Neutrophil (primary cell): ENCODE measurements at regions not wholly inside any gene's neighbourhood (a gene's known extent, or its start where the extent isn't known, plus 50 kb on each side); places are given as distances from the start of the nearest gene placed in this dataset.

Source experiments
- H3K27ac ChIP-seq: fragments of 200-600 bp; sonication (generic); 2 replicates; pipeline ENCODE4 v1.5.1; 2016; ENCODE audit warnings: mild to moderate bottlenecking, moderate library complexity
- H3K27me3 ChIP-seq: fragments of 200-600 bp; sonication (generic); 2 replicates; pipeline ENCODE4 v1.6.0; 2016; ENCODE audit warnings: mild to moderate bottlenecking
- H3K36me3 ChIP-seq: fragments of 200-600 bp; sonication (generic); 2 replicates; pipeline ENCODE4 v1.5.1; 2017
- H3K4me1 ChIP-seq, 2 experiments: fragments of 200-600 bp in 1 of 2; sonication (generic) in 1 of 2; 1 replicate in 1 of 2; 2 replicates in 1 of 2; pipeline versions ENCODE4 v1.5.1 to v1.6.1; 2013 to 2016; ENCODE audit warnings: low read depth in 1 of 2, low read length in 1 of 2, mild to moderate bottlenecking in 1 of 2, moderate library complexity in 1 of 2; ENCODE audit not compliant: control insufficient read depth in 1 of 2, insufficient read depth in 1 of 2
- H3K4me3 ChIP-seq, 2 experiments: fragments of 200-600 bp in 1 of 2; sonication (generic) in 1 of 2; 1 replicate in 1 of 2; 2 replicates in 1 of 2; pipeline ENCODE4 v1.5.1; 2013 to 2016; ENCODE audit warnings: low read depth in 1 of 2, low read length in 1 of 2, mild to moderate bottlenecking in 1 of 2, moderate library complexity in 1 of 2
- H3K9me3 ChIP-seq: fragments of 200-600 bp; sonication (generic); 2 replicates; pipeline ENCODE4 v1.5.1; 2016
- TF ChIP-seq, protein P1 (sequence below): fragments of 200-600 bp; sonication (generic); IDR thresholded peaks from 2 replicates; pipeline ENCODE4 v1.5.1; 2016; ENCODE audit warnings: antibody characterized with exemption

- no peaks in the 10 kb centered on the region for H3K4me1 ChIP-seq
- no peak overlapping the region for H3K27ac ChIP-seq
- no peak overlapping the region for H3K4me3 ChIP-seq
- H3K27me3 ChIP-seq = no peaks in the 10 kb centered on the region
- H3K9me3 ChIP-seq = no peaks in the 10 kb centered on the region
- TF ChIP-seq, protein P1, sequence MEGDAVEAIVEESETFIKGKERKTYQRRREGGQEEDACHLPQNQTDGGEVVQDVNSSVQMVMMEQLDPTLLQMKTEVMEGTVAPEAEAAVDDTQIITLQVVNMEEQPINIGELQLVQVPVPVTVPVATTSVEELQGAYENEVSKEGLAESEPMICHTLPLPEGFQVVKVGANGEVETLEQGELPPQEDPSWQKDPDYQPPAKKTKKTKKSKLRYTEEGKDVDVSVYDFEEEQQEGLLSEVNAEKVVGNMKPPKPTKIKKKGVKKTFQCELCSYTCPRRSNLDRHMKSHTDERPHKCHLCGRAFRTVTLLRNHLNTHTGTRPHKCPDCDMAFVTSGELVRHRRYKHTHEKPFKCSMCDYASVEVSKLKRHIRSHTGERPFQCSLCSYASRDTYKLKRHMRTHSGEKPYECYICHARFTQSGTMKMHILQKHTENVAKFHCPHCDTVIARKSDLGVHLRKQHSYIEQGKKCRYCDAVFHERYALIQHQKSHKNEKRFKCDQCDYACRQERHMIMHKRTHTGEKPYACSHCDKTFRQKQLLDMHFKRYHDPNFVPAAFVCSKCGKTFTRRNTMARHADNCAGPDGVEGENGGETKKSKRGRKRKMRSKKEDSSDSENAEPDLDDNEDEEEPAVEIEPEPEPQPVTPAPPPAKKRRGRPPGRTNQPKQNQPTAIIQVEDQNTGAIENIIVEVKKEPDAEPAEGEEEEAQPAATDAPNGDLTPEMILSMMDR = no peak
- no peaks in the 10 kb centered on the region for H3K36me3 ChIP-seq
Measured at GRCh38 chr17:72175787-72176515, 55.1 kb downstream of the SOX9 start.

DNA sequence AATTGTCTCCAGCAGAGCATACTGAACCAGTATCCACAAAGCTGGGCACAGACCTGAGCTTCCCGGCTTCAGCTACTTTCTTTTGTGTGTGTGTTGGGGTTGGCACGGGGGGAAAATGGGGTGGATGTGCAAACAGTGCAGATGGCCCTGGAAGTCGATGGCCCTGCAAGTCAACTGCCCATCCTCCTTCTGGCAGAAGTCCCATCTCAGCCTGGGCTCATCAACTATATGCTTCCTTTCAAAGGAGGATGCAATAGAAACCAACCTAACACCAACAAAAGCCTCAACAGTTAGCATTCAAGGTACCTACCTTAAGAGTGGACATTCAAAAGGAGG, 55.7 kb downstream of the SOX9 start:
- no peaks in the 10 kb centered on the region for H3K36me3 ChIP-seq
- H3K4me3 ChIP-seq = no peak overlapping the region
- no peaks in the 10 kb centered on the region for H3K27me3 ChIP-seq
- no peaks in the 10 kb centered on the region for H3K4me1 ChIP-seq
- no peaks in the 10 kb centered on the region for H3K9me3 ChIP-seq
- TF ChIP-seq, protein P1 = no peak
- no peak overlapping the region for H3K27ac ChIP-seq

GRCh38 chr17:72176951-72177660, 56.3 kb downstream of the SOX9 start:
- H3K27me3 ChIP-seq = no peaks in the 10 kb centered on the region
- H3K4me1 ChIP-seq = no peaks in the 10 kb centered on the region
- no peak overlapping the region for H3K27ac ChIP-seq
- TF ChIP-seq, protein P1 = no peak
- H3K36me3 ChIP-seq = no peaks in the 10 kb centered on the region
- no peaks in the 10 kb centered on the region for H3K9me3 ChIP-seq
- H3K4me3 ChIP-seq = no peak overlapping the region

DNA sequence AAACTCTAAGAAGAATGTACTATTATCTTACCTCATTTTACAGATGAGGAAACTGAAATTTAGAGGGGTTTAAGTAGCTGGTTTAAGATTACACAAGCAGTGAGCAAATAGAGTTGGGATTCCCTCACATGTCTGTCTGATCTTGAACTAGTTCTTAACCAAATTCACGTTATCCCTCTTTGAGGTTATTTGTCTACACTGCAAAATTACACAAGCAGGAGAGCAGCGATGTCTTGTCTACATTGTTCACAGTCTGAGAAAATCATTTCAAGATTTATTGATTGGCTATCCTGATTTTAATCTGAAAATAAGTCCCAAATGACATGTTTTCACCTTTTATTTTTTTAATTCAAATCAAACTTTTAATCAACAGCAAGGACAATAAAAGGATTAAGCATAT, 56.9 kb downstream of the SOX9 start:
- Histone ChIP-seq H3K27me3 (no peaks in the 10 kb centered on the region), H3K4me3 (no peak overlapping the region), H3K27ac (no peak overlapping the region), H3K4me1 (no peaks in the 10 kb centered on the region), H3K9me3 (no peaks in the 10 kb centered on the region), H3K36me3 (no peaks in the 10 kb centered on the region)
- TF ChIP-seq, protein P1 = no peak

GRCh38 chr17:72182371-72182873, 61.6 kb downstream of the SOX9 start:
- TF ChIP-seq, protein P1 = no peak
- Histone ChIP-seq H3K4me3 (no peak overlapping the region), H3K4me1 (no peaks in the 10 kb centered on the region), H3K27me3 (no peaks in the 10 kb centered on the region), H3K9me3 (no peaks in the 10 kb centered on the region), H3K36me3 (no peaks in the 10 kb centered on the region), H3K27ac (no peak overlapping the region)
